ENCODE measurements at regions not wholly inside any gene's neighbourhood (a gene's known extent, or its start where the extent isn't known, plus 50 kb on each side); places are given as distances from the start of the nearest gene placed in this dataset.

- TF ChIP-seq CTCF (conservative IDR thresholded peaks at IDR 0.05; ENCODE audit: low read length) (no peak), EZH2phosphoT487 (IDR thresholded peaks at IDR 0.05; ENCODE audit: borderline replicate concordance) (no peak)
Measured at GRCh38 chr11:15843309-15843872, 513.0 kb downstream of the SOX6 start.
